KMS-11 (cell line): ENCODE measurements at regions not wholly inside any gene's neighbourhood (a gene's known extent, or its start where the extent isn't known, plus 50 kb on each side); places are given as distances from the start of the nearest gene placed in this dataset.

Experiments used
- H2AFZ ChIP-seq: fragments of 200-600 bp; sonication (generic); 2 replicates; pipeline ENCODE4 v1.6.1; 2016; ENCODE audit warnings: antibody characterized with exemption, mixed run types, low read depth
- H3K27ac ChIP-seq: fragments of 200-600 bp; sonication (generic); 2 replicates; pipeline ENCODE4 v1.6.1; 2016; ENCODE audit warnings: mild to moderate bottlenecking, mixed run types
- H3K27me3 ChIP-seq: fragments of 200-600 bp; sonication (generic); 2 replicates; pipeline ENCODE4 v1.6.1; 2017; ENCODE audit warnings: mild to moderate bottlenecking, low read depth, mixed run types, moderate library complexity; ENCODE audit not compliant: insufficient read depth
- H3K36me3 ChIP-seq: fragments of 200-600 bp; sonication (generic); 2 replicates; pipeline ENCODE4 v1.6.1; 2017; ENCODE audit warnings: mild to moderate bottlenecking, mixed run types; ENCODE audit not compliant: insufficient read depth
- H3K4me1 ChIP-seq: fragments of 200-600 bp; sonication (generic); 2 replicates; pipeline ENCODE4 v1.6.1; 2016; ENCODE audit warnings: mild to moderate bottlenecking, low read depth, mixed run types; ENCODE audit not compliant: poor library complexity, severe bottlenecking
- H3K4me2 ChIP-seq: fragments of 200-600 bp; sonication (generic); 2 replicates; pipeline ENCODE4 v1.7.0; 2016; ENCODE audit warnings: mild to moderate bottlenecking, mixed run types
- H3K4me3 ChIP-seq: fragments of 200-600 bp; sonication (generic); IDR thresholded peaks from 2 replicates; pipeline ENCODE4 v1.6.1; 2017; ENCODE audit warnings: low read depth, low read length, mixed read lengths; ENCODE audit not compliant: insufficient read depth
- H3K79me2 ChIP-seq: fragments of 200-600 bp; sonication (generic); 2 replicates; pipeline ENCODE4 v1.6.1; 2016; ENCODE audit warnings: low read depth, mixed run types; ENCODE audit not compliant: insufficient read depth
- H3K9ac ChIP-seq: fragments of 200-600 bp; sonication (generic); 2 replicates; pipeline ENCODE4 v1.6.1; 2016; ENCODE audit warnings: mild to moderate bottlenecking, mixed run types
- H4K20me1 ChIP-seq: fragments of 200-600 bp; sonication (generic); 2 replicates; pipeline ENCODE4 v1.6.1; 2016; ENCODE audit warnings: mild to moderate bottlenecking, mixed run types; ENCODE audit not compliant: insufficient read depth
- TF ChIP-seq, protein P1 (sequence below): fragments of 200-600 bp; sonication (generic); conservative IDR thresholded peaks from 2 replicates; pipeline ENCODE4 v1.6.1; 2017; ENCODE audit warnings: low read depth, mild to moderate bottlenecking, antibody characterized with exemption, low read length, moderate library complexity, mixed read lengths

- Histone ChIP-seq H3K36me3 (no peaks in the 10 kb centered on the region), H3K4me3 (no peak overlapping the region), H2AFZ (no peak overlapping the region), H4K20me1 (no peaks in the 10 kb centered on the region), H3K4me1 (peaks cover 47% of the 10 kb centered on the region), H3K27ac (no peak overlapping the region; the same call in 1 of the 2 replicates), H3K4me2 (0 out of 2 replicates have a peak overlapping the region, but pooled peaks have one; percentile 0), H3K9ac (no peak overlapping the region), H3K79me2 (no peaks in the 10 kb centered on the region), H3K27me3 (no peaks in the 10 kb centered on the region)
- TF ChIP-seq, protein P1, sequence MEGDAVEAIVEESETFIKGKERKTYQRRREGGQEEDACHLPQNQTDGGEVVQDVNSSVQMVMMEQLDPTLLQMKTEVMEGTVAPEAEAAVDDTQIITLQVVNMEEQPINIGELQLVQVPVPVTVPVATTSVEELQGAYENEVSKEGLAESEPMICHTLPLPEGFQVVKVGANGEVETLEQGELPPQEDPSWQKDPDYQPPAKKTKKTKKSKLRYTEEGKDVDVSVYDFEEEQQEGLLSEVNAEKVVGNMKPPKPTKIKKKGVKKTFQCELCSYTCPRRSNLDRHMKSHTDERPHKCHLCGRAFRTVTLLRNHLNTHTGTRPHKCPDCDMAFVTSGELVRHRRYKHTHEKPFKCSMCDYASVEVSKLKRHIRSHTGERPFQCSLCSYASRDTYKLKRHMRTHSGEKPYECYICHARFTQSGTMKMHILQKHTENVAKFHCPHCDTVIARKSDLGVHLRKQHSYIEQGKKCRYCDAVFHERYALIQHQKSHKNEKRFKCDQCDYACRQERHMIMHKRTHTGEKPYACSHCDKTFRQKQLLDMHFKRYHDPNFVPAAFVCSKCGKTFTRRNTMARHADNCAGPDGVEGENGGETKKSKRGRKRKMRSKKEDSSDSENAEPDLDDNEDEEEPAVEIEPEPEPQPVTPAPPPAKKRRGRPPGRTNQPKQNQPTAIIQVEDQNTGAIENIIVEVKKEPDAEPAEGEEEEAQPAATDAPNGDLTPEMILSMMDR: no peak
Observed at GRCh38 chr5:124901081-124901480, 154.6 kb upstream of the ZNF608 start.

DNA sequence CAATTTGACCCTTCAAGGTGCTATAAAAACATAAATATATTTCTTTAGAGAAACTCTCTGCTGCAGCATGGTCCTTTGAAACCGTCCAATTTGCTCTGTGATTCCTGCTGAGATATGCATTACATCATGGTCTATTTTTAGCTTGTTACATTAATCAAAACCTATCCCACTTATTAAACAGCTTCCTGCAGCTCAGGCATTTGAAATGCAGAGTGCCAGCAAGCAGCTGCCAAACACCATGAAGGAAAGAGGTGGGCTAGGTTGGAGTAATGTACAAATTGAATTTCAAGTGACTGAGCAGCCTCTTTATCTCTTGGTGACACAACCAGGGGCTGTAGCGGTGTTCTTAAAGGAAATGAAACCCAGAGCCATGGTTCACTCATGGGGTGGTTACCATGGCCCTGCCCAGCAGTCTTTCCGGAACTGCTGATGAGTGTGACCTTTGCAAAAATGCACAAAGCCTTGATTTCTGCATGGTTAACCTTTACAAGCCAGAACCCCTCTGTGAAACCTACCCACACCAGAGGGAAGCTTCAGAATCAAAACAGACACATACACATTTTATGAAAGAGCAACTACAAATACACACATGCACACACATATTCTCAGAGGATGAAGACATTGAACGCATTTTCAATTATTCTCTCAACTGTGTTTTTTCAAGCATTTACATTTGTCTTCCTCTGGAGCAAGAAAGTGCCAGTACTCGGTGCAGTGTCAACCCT lies 155.8 kb upstream of the ZNF608 start:
- H3K79me2 ChIP-seq: no peaks in the 10 kb centered on the region
- H3K4me2 ChIP-seq: peak overlapping the region; percentile 80
- peak overlapping the region; percentile 63 for H2AFZ ChIP-seq

GRCh38 chr5:124905256-124906130 lies 159.1 kb upstream of the ZNF608 start:
- TF ChIP-seq, protein P1: no peak
- H3K4me3 ChIP-seq: no peak overlapping the region
- H3K27ac ChIP-seq: no peak overlapping the region; the same call in 1 of the 2 replicates
- H4K20me1 ChIP-seq: no peaks in the 10 kb centered on the region
- H3K4me1 ChIP-seq: peaks cover 85% of the 10 kb centered on the region
- no peak overlapping the region for H2AFZ ChIP-seq
- H3K79me2 ChIP-seq: no peaks in the 10 kb centered on the region
- H3K9ac ChIP-seq: no peak overlapping the region
- no peaks in the 10 kb centered on the region for H3K36me3 ChIP-seq
- peak overlapping the region; percentile 63; the same call in 1 of the 2 replicates for H3K4me2 ChIP-seq
- no peaks in the 10 kb centered on the region for H3K27me3 ChIP-seq

More for the DNA sequence above, 155.8 kb upstream of the ZNF608 start:
- Histone ChIP-seq H3K36me3 (no peaks in the 10 kb centered on the region), H3K27ac (peak overlapping the region; percentile 82), H3K4me3 (no peak overlapping the region), H3K4me1 (peaks cover 59% of the 10 kb centered on the region), H3K27me3 (no peaks in the 10 kb centered on the region), H4K20me1 (no peaks in the 10 kb centered on the region), H3K9ac (peak overlapping the region; percentile 54; the same call in 1 of the 2 replicates)
- TF ChIP-seq, protein P1: no peak

GRCh38 chr5:124906339-124907097 lies 160.1 kb upstream of the ZNF608 start:
- Histone ChIP-seq H3K27ac (peak overlapping the region; percentile 49), H3K9ac (peak overlapping the region; percentile 11; the same call in 1 of the 2 replicates), H3K4me1 (peaks cover 74% of the 10 kb centered on the region), H2AFZ (peak overlapping the region; percentile 46; the same call in 1 of the 2 replicates), H3K36me3 (no peaks in the 10 kb centered on the region), H3K27me3 (no peaks in the 10 kb centered on the region), H3K4me2 (peak overlapping the region; percentile 63), H3K4me3 (no peak overlapping the region), H4K20me1 (no peaks in the 10 kb centered on the region), H3K79me2 (no peaks in the 10 kb centered on the region)
- TF ChIP-seq, protein P1: no peak
